ENCODE measurements at regions not wholly inside any gene's neighbourhood (a gene's known extent, or its start where the extent isn't known, plus 50 kb on each side); places are given as distances from the start of the nearest gene placed in this dataset.

GRCh38 chr6:27176523-27177484 lies 70.7 kb upstream of the PRSS16 start:
- no peak for TF ChIP-seq CTCF (IDR thresholded peaks at IDR 0.05; ENCODE audit: low read length, missing control alignments)
- peak; percentile 61 for DNase-seq (ENCODE audit: low read depth)
- H3K4me3 ChIP-seq (replicated peaks; ENCODE audit: low read depth, low read length) = peak overlapping the region; percentile 99

- peak; percentile 50 for TF ChIP-seq CTCF (IDR thresholded peaks at IDR 0.05; ENCODE audit: low read length, missing control alignments)
- peak; percentile 93 for DNase-seq (ENCODE audit: low read depth)
- peak overlapping the region; percentile 99 for H3K4me3 ChIP-seq (replicated peaks; ENCODE audit: low read depth, low read length)
Measured at GRCh38 chr6:27177485-27178406, 69.8 kb upstream of the PRSS16 start.

GRCh38 chr6:27178407-27178730 lies 69.1 kb upstream of the PRSS16 start:
- peak overlapping the region; percentile 99 for H3K4me3 ChIP-seq (replicated peaks; ENCODE audit: low read depth, low read length)
- TF ChIP-seq CTCF (IDR thresholded peaks at IDR 0.05; ENCODE audit: low read length, missing control alignments) = no peak
- no peak for DNase-seq (ENCODE audit: low read depth)

DNA sequence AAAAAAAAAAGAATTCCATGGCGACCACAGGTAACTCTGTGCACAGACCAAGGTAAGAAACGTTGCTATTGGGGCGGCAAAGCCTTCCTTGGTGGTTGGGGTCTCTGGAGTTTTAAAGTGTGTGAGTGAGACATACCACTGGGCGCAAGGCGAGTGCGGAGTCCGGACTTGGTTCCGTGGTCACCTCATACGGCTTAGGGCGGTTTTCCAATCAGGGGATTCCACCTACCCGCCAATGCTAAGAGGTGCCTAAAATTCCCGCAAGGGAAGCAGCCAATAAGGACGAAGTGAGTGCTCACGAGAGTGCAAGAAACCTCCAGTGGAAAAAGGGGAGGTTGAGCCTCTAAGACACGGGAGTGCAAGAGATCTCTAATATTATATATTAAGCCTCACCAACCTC lies 68.6 kb upstream of the PRSS16 start:
- H3K4me3 ChIP-seq (replicated peaks; ENCODE audit: low read depth, low read length) = peak overlapping the region; percentile 99
- TF ChIP-seq CTCF (IDR thresholded peaks at IDR 0.05; ENCODE audit: low read length, missing control alignments) = no peak
- DNase-seq (ENCODE audit: low read depth) = no peak

GRCh38 chr6:27183060-27183832 lies 64.3 kb upstream of the PRSS16 start:
- no peak for TF ChIP-seq CTCF (IDR thresholded peaks at IDR 0.05; ENCODE audit: low read length, missing control alignments)
- no peak overlapping the region for H3K4me3 ChIP-seq (replicated peaks; ENCODE audit: low read depth, low read length)
- DNase-seq (ENCODE audit: low read depth) = no peak

DNA sequence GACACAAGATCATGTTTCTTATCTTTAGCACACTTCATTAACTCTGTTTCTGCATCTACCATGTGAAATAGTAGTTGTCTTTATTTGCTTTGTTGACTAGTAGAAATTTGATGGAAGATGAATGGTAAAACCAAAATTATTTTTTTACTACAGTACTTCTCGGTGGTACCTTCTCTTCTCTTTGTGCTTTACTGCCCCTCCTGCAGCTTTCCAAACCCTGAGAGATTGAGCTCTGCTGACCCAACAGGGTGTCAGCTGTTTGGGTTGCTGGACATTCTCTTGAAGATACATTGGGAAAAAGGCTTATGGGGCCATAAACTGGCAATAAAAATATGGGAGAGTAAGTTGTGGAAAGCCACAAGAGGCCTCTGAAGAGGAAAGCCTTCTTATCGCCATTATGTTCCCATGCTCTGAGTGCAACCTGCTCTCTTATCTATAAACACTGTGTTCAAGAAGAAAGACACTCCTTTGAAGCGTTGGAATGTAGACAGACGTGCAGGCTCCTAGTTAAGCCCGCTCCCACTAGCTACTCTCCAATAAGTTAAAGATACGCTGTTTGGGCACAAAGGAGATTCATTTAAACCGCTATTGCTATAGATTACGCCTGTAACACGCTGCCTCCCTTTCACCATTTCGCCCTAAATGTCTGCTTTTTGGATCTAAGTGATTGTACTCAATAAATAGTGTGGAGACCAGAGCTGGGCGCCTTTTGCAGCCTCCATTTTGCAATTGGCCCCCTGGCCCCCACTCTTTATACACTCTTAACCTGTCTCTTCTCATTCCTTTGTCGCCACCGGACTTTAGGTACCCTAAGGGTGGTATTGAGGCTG lies 60.1 kb upstream of the PRSS16 start:
- no peak for DNase-seq (ENCODE audit: low read depth)
- H3K4me3 ChIP-seq (replicated peaks; ENCODE audit: low read depth, low read length) = peak overlapping the region; percentile 80
- TF ChIP-seq CTCF (IDR thresholded peaks at IDR 0.05; ENCODE audit: low read length, missing control alignments) = no peak
